Activated CD8-positive, alpha-beta T cell treated with anti-CD3 and anti-CD28 coated beads for 36 hours (primary cell): ENCODE measurements at regions not wholly inside any gene's neighbourhood (a gene's known extent, or its start where the extent isn't known, plus 50 kb on each side); places are given as distances from the start of the nearest gene placed in this dataset.

Source experiments
- ATAC-seq: fragments of 200-7000 bp; cut with Tn5 transposase; one replicate; pipeline ENCODE4 v1.10.0; 2021; ENCODE audit warnings: mild to moderate bottlenecking, moderate library complexity
- CTCF ChIA-PET: fragments of 350-600 bp; sonication (Branson Sonifier 250); formaldehyde crosslinking; loops from one replicate; lab custom pipeline; 2021; ENCODE audit warnings: antibody characterized with exemption; lab: Charles Lee
- POLR2A ChIA-PET: fragments of 350-600 bp; sonication (Branson Sonifier 250); formaldehyde crosslinking; loops from one replicate; lab custom pipeline; 2021; ENCODE audit warnings: antibody characterized with exemption; lab: Charles Lee
- DNase-seq: peaks from one replicate; pipeline ENCODE4 v3.0.0-alpha.2; 2020
- H3K27ac Mint-ChIP-seq: one replicate; pipeline ENCODE4 v1.8.0; 2021; ENCODE audit warnings: mild to moderate bottlenecking, mixed read lengths
- H3K27me3 Mint-ChIP-seq: one replicate; pipeline ENCODE4 v1.8.0; 2021; ENCODE audit warnings: mixed read lengths
- H3K36me3 Mint-ChIP-seq: one replicate; pipeline ENCODE4 v1.8.0; 2021; ENCODE audit warnings: low read depth, mixed read lengths
- H3K4me1 Mint-ChIP-seq: one replicate; pipeline ENCODE4 v1.8.0; 2021; ENCODE audit warnings: low read depth, mixed read lengths
- H3K4me3 Mint-ChIP-seq: one replicate; pipeline ENCODE4 v1.8.0; 2021; ENCODE audit warnings: mild to moderate bottlenecking, moderate library complexity, mixed read lengths
- H3K9me3 Mint-ChIP-seq: one replicate; pipeline ENCODE4 v1.8.0; 2021; ENCODE audit warnings: mixed read lengths
- intact Hi-C: fragments of 100-400 bp; cut with micrococcal nuclease; formaldehyde crosslinking; loops from one replicate; pipeline ENCODE4 v1.10.0; 2022
- TF ChIP-seq, protein P1 (sequence below): fragments of 200-600 bp; IDR thresholded peaks from one replicate; pipeline ENCODE4 v1.8.0; 2022; ENCODE audit warnings: antibody characterized with exemption, mild to moderate bottlenecking

DNA sequence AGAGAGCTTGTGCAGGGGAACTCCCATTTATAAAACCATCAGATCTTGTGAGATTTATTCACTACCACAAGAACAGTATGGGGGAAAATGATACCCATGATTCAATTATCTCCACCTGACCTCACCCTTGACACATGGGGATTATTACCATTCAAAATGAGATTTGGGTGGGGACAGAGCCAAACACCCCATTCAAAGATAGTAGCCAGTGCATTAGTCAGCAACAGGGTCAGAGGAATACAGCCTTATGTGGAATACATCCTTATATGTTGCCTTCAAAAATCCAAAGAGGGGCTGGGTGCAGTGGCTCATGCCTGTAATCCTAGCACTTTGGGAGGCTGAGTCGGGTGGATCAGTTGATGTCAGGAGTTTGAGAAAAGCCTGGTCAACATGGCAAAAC, 563.2 kb downstream of the CCDC171 start:
- no peak for ATAC-seq
- intact Hi-C loops = no loop called here
- CTCF ChIA-PET = no interaction called here

DNA sequence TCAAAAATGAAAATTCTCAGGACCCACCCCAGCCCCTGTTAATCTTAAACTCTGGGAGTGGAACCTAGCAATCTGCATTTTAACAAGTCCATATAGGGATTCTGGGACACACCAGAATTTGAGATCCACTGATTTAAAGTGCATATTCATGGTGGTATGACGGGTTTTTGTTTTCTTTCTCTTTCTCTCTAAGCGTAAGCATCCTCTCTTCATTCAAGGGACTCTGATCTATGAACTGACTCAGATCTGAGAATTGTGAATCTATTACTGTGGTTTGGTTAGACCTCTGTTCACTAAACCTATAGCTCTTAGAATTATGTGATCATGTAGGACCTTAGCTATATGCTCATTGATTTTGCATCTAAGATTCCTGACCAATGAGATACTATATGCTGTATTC, 565.2 kb downstream of the CCDC171 start:
- no peaks in the 10 kb centered on the region for H3K4me1 Mint-ChIP-seq
- H3K4me3 Mint-ChIP-seq = no peak overlapping the region
- no peak for ATAC-seq
- TF ChIP-seq, protein P1, sequence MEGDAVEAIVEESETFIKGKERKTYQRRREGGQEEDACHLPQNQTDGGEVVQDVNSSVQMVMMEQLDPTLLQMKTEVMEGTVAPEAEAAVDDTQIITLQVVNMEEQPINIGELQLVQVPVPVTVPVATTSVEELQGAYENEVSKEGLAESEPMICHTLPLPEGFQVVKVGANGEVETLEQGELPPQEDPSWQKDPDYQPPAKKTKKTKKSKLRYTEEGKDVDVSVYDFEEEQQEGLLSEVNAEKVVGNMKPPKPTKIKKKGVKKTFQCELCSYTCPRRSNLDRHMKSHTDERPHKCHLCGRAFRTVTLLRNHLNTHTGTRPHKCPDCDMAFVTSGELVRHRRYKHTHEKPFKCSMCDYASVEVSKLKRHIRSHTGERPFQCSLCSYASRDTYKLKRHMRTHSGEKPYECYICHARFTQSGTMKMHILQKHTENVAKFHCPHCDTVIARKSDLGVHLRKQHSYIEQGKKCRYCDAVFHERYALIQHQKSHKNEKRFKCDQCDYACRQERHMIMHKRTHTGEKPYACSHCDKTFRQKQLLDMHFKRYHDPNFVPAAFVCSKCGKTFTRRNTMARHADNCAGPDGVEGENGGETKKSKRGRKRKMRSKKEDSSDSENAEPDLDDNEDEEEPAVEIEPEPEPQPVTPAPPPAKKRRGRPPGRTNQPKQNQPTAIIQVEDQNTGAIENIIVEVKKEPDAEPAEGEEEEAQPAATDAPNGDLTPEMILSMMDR = no peak
- H3K36me3 Mint-ChIP-seq = no peaks in the 10 kb centered on the region
- intact Hi-C loops = no loop called here
- CTCF ChIA-PET = no interaction called here
- DNase-seq = no peak
- H3K9me3 Mint-ChIP-seq = no peaks in the 10 kb centered on the region
- POLR2A ChIA-PET = no interaction called here
- no peak overlapping the region for H3K27ac Mint-ChIP-seq
- H3K27me3 Mint-ChIP-seq = no peaks in the 10 kb centered on the region

More for the DNA sequence above, 563.2 kb downstream of the CCDC171 start:
- POLR2A ChIA-PET = no interaction called here
- TF ChIP-seq, protein P1 = no peak
- H3K27ac Mint-ChIP-seq = no peak overlapping the region
- H3K9me3 Mint-ChIP-seq = no peaks in the 10 kb centered on the region
- H3K4me1 Mint-ChIP-seq = no peaks in the 10 kb centered on the region
- no peaks in the 10 kb centered on the region for H3K36me3 Mint-ChIP-seq
- DNase-seq = no peak
- no peaks in the 10 kb centered on the region for H3K27me3 Mint-ChIP-seq
- no peak overlapping the region for H3K4me3 Mint-ChIP-seq

DNA sequence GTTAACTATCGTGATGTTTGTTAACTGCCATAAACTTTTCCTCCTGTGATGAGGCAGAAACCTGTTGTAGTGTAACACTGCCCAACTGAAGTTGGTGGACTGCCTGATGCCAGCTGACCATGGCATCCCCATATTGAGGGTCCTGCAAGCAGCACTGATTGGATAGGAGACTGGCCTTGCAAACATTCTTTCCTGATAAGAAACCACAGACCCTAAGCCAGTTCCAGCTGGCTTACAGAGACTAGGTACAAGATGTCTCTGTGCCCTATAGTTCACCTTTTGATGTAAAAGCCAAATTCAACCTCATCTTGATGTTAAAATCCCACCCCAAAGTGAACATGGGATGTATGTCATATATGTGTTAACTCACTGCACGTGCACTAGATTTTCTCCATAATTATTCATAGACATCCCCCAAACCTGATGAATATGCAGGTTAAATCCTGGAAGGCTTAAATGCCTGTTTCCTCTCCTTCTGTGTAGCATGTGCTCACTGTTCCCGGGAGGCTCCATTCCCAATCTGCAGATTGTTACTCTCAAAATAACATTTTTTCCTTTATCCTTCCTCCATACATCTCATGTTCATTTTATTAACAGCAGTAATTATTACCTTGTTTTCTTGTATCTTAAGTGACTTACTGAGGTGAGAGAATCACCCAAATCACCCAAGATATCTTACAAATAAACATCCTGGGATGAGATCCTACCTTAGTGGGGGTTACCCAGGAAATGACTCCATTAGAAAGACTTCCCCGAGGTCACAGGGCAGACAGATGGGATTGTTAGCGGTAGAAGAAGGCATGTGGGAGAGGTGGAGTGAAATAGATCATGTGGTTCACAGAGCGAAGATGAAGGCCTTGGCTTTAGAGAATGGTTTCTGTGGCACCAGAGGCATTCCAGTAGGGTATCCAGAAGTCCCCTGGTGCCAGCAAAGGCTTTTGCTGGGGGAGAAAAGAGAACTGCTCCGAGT, 566.7 kb downstream of the CCDC171 start:
- no peaks in the 10 kb centered on the region for H3K36me3 Mint-ChIP-seq

DNA sequence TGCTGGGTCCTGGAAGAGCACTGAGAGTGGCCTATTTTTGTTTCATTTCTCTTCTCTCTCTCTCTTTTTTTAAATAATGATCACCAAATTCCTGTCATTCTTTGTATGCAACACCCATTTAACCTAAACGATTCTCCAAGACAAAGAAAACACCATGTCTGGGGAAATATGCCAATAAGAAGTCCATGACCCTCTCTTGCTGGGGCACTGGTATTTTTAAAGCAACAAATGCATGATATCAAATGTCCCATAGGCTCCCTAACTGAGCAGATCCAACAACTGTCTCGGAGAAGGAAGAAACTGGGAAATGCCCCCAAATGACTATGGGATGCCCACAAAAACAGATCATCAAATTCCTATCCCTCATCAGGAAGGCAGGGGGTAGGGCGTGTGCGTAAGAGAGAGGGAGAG, 567.4 kb downstream of the CCDC171 start:
- ChIA-PET CTCF (no interaction called here), POLR2A (no interaction called here)
- Mint-ChIP-seq H3K36me3 (no peaks in the 10 kb centered on the region), H3K27me3 (no peaks in the 10 kb centered on the region), H3K27ac (no peak overlapping the region), H3K4me3 (no peak overlapping the region), H3K4me1 (peaks cover under 1% of the 10 kb centered on the region), H3K9me3 (peaks cover 1% of the 10 kb centered on the region)
- intact Hi-C loops = no loop called here
- DNase-seq (no peak), ATAC-seq (no peak)
- TF ChIP-seq, protein P1 = no peak

More for the DNA sequence above, 566.7 kb downstream of the CCDC171 start:
- Mint-ChIP-seq H3K27me3 (no peaks in the 10 kb centered on the region), H3K4me1 (no peaks in the 10 kb centered on the region), H3K27ac (no peak overlapping the region), H3K9me3 (no peaks in the 10 kb centered on the region), H3K4me3 (no peak overlapping the region)
- ATAC-seq = no peak
- no peak for DNase-seq
- CTCF ChIA-PET = no interaction called here
- POLR2A ChIA-PET = no interaction called here
- intact Hi-C loops = no loop called here
- TF ChIP-seq, protein P1 = no peak

DNA sequence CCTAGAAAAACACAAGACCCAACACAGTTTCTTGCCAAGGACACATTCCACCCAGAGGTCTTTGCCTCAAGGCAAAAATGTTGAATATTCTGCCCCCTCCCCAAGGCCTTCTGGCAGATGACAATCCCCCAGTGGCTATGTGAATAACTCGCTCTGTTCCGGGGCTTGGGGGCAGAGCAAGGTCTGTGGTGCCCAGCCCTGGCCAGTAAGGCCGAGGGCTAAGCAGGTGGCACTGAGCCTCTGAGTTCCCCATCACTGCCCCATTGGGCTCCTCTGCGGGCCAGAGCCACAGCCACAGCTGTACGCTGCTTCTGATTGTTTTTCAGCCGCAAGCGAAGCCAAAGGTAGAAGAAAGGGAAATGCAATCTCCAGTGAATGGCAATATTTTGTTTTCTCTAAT, 567.9 kb downstream of the CCDC171 start:
- no peaks in the 10 kb centered on the region for H3K27me3 Mint-ChIP-seq
- no peaks in the 10 kb centered on the region for H3K36me3 Mint-ChIP-seq
- ChIA-PET POLR2A (no interaction called here), CTCF (no interaction called here)
- intact Hi-C loops = no loop called here
- H3K4me3 Mint-ChIP-seq = no peak overlapping the region
- ATAC-seq (no peak), DNase-seq (no peak)
- peaks cover 6% of the 10 kb centered on the region for H3K4me1 Mint-ChIP-seq
- H3K9me3 Mint-ChIP-seq = peaks cover 3% of the 10 kb centered on the region
- TF ChIP-seq, protein P1 = no peak
- no peak overlapping the region for H3K27ac Mint-ChIP-seq
